RWPE1 (cell line): ENCODE measurements at regions not wholly inside any gene's neighbourhood (a gene's known extent, or its start where the extent isn't known, plus 50 kb on each side); places are given as distances from the start of the nearest gene placed in this dataset.

ENCODE experiments used
- CTCF ChIA-PET: fragments of 350-600 bp; sonication (Branson Sonifier 250); formaldehyde crosslinking; extraction: SDS; loops from one replicate; lab custom pipeline; 2021; lab: Yijun Ruan, JAX
- POLR2A ChIA-PET: fragments of 400-600 bp; formaldehyde crosslinking; extraction: SDS; loops from one replicate; lab custom pipeline; 2020; ENCODE audit warnings: antibody characterized with exemption; ENCODE audit not compliant: low non-redundant PET; lab: Yijun Ruan, JAX
- DNase-seq: peaks from one replicate; pipeline ENCODE4 v3.0.0; 2012; ENCODE audit warnings: low spot score
- H3K27ac ChIP-seq: fragments of 450-650 bp; 2 replicates; pipeline ENCODE4 v1.5.1; 2017
- CTCF ChIP-seq: fragments of 450-650 bp; conservative IDR thresholded peaks from 2 replicates; pipeline ENCODE4 v1.5.1; 2017; ENCODE audit warnings: low read depth, mild to moderate bottlenecking

GRCh38 chr13:22569811-22570210 lies 611.0 kb upstream of the SGCG start:
- no peak for TF ChIP-seq CTCF

GRCh38 chr13:22589880-22590279 lies 590.9 kb upstream of the SGCG start:
- TF ChIP-seq CTCF: no peak
- H3K27ac ChIP-seq: no peak overlapping the region
- CTCF ChIA-PET: no interaction called here
- DNase-seq: no peak
- POLR2A ChIA-PET: no interaction called here

More at GRCh38 chr13:22569811-22570210, 611.0 kb upstream of the SGCG start:
- CTCF ChIA-PET: interaction anchor here (0.7 to 0.8 kb wide), 2 partner anchors 100 to 133 kb away, joined by 3 to 4 read pairs; no protein-coding TSS in a partner anchor
- DNase-seq: no peak
- POLR2A ChIA-PET: no interaction called here
- H3K27ac ChIP-seq: no peak overlapping the region

GRCh38 chr13:22592515-22592914 lies 588.3 kb upstream of the SGCG start:
- TF ChIP-seq CTCF: no peak
- H3K27ac ChIP-seq: no peak overlapping the region
- ChIA-PET POLR2A (no interaction called here), CTCF (no interaction called here)
- peak; percentile 8 for DNase-seq

- H3K27ac ChIP-seq: no peak overlapping the region
- POLR2A ChIA-PET: no interaction called here
Observed at GRCh38 chr13:22594041-22594440, 586.7 kb upstream of the SGCG start.

GRCh38 chr13:22596171-22596863 lies 584.5 kb upstream of the SGCG start:
- CTCF ChIA-PET: no interaction called here
- H3K27ac ChIP-seq: no peak overlapping the region
- TF ChIP-seq CTCF: no peak
- DNase-seq: no peak
- POLR2A ChIA-PET: no interaction called here

More at GRCh38 chr13:22594041-22594440, 586.7 kb upstream of the SGCG start:
- no peak for TF ChIP-seq CTCF
- CTCF ChIA-PET: no interaction called here
- no peak for DNase-seq

GRCh38 chr13:22599156-22599555 lies 581.6 kb upstream of the SGCG start:
- POLR2A ChIA-PET: no interaction called here
- CTCF ChIA-PET: interaction anchor here (0.6 kb wide), 1 partner anchor 1423 kb away, joined by 7 read pairs; no protein-coding TSS in a partner anchor
- DNase-seq: no peak
- no peak overlapping the region for H3K27ac ChIP-seq
- no peak for TF ChIP-seq CTCF
